ENCODE measurements at regions not wholly inside any gene's neighbourhood (a gene's known extent, or its start where the extent isn't known, plus 50 kb on each side); places are given as distances from the start of the nearest gene placed in this dataset.

GRCh38 chr15:46773016-46773415 is 944.3 kb upstream of the SEMA6D start:
- DNase-seq (no peak), ATAC-seq (no peak)
- Histone ChIP-seq H3K36me3 (ENCODE audit: low read depth) (no peaks in the 10 kb centered on the region), H3K4me1 (ENCODE audit: low read depth) (no peaks in the 10 kb centered on the region), H3K9me3 (peaks cover 18% of the 10 kb centered on the region), H3K4me3 (no peak overlapping the region)
- no peak for TF ChIP-seq CTCF (IDR thresholded peaks at IDR 0.05)
- intact Hi-C loops (cut with DNase I, micrococcal nuclease) = no loop called here

GRCh38 chr15:46778876-46779275 is 938.4 kb upstream of the SEMA6D start:
- ATAC-seq (no peak), DNase-seq (no peak)
- intact Hi-C loops (cut with DNase I, micrococcal nuclease) = no loop called here
- Histone ChIP-seq H3K4me1 (ENCODE audit: low read depth) (no peaks in the 10 kb centered on the region), H3K4me3 (no peak overlapping the region), H3K36me3 (ENCODE audit: low read depth) (no peaks in the 10 kb centered on the region), H3K9me3 (no peaks in the 10 kb centered on the region)
- TF ChIP-seq CTCF (IDR thresholded peaks at IDR 0.05) = no peak

GRCh38 chr15:46786590-46787285 is 930.6 kb upstream of the SEMA6D start:
- Histone ChIP-seq H3K4me1 (ENCODE audit: low read depth) (no peaks in the 10 kb centered on the region), H3K36me3 (ENCODE audit: low read depth) (no peaks in the 10 kb centered on the region), H3K9me3 (no peaks in the 10 kb centered on the region), H3K4me3 (no peak overlapping the region)
- DNase-seq = no peak
- ATAC-seq = no peak
- intact Hi-C loops (cut with DNase I, micrococcal nuclease) = no loop called here
- TF ChIP-seq CTCF (IDR thresholded peaks at IDR 0.05) = no peak

GRCh38 chr15:46795685-46796084 is 921.6 kb upstream of the SEMA6D start:
- DNase-seq = no peak
- ATAC-seq = no peak
- no peaks in the 10 kb centered on the region for H3K36me3 ChIP-seq (ENCODE audit: low read depth)
- no peak for TF ChIP-seq CTCF (IDR thresholded peaks at IDR 0.05)
- H3K4me1 ChIP-seq (ENCODE audit: low read depth) = no peaks in the 10 kb centered on the region
- no peak overlapping the region for H3K4me3 ChIP-seq
- H3K9me3 ChIP-seq = no peaks in the 10 kb centered on the region
- intact Hi-C loops (cut with DNase I, micrococcal nuclease) = no loop called here

- intact Hi-C loops (cut with DNase I, micrococcal nuclease) = no loop called here
- ATAC-seq = no peak
- TF ChIP-seq CTCF (IDR thresholded peaks at IDR 0.05) = no peak
These were observed 908.5 kb upstream of the SEMA6D start for GRCh38 chr15:46808834-46809233.

GRCh38 chr15:46815240-46815639 is 902.1 kb upstream of the SEMA6D start:
- intact Hi-C loops (cut with DNase I, micrococcal nuclease) = no loop called here
- Histone ChIP-seq H3K9me3 (no peaks in the 10 kb centered on the region), H3K4me3 (no peak overlapping the region), H3K36me3 (ENCODE audit: low read depth) (no peaks in the 10 kb centered on the region), H3K4me1 (ENCODE audit: low read depth) (no peaks in the 10 kb centered on the region)
- no peak for TF ChIP-seq CTCF (IDR thresholded peaks at IDR 0.05)
- DNase-seq (no peak), ATAC-seq (no peak)

More at GRCh38 chr15:46808834-46809233, 908.5 kb upstream of the SEMA6D start:
- Histone ChIP-seq H3K36me3 (ENCODE audit: low read depth) (no peaks in the 10 kb centered on the region), H3K9me3 (no peaks in the 10 kb centered on the region), H3K4me3 (no peak overlapping the region), H3K4me1 (ENCODE audit: low read depth) (no peaks in the 10 kb centered on the region)
- no peak for DNase-seq
